ENCODE measurements at regions not wholly inside any gene's neighbourhood (a gene's known extent, or its start where the extent isn't known, plus 50 kb on each side); places are given as distances from the start of the nearest gene placed in this dataset.
"Not testable (repeated sequence)": the region's sequence is repeated elsewhere in the genome, so short reads cannot be mapped to it uniquely, and the experiment has no call there.

DNA sequence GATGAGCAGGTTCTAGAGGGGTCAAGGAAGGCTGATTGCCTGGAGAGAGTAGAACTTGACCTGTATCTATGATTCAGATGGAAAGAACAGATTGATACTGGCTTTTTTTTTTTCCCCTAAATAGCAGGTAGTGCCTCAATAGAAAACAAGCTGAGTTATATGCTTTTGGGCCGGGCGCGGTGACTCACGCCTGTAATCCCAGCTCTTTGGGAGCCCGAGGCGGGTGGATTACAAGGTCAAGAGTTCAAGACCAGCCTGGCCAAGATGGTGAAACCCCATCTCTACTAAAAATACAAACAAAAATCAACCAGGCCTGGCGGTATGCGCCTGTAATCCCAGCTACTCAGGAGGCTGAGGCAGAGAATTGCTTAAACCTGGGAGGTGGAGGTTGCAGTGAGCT, 186.1 kb downstream of the CEP135 start:
- TF ChIP-seq, protein P1, sequence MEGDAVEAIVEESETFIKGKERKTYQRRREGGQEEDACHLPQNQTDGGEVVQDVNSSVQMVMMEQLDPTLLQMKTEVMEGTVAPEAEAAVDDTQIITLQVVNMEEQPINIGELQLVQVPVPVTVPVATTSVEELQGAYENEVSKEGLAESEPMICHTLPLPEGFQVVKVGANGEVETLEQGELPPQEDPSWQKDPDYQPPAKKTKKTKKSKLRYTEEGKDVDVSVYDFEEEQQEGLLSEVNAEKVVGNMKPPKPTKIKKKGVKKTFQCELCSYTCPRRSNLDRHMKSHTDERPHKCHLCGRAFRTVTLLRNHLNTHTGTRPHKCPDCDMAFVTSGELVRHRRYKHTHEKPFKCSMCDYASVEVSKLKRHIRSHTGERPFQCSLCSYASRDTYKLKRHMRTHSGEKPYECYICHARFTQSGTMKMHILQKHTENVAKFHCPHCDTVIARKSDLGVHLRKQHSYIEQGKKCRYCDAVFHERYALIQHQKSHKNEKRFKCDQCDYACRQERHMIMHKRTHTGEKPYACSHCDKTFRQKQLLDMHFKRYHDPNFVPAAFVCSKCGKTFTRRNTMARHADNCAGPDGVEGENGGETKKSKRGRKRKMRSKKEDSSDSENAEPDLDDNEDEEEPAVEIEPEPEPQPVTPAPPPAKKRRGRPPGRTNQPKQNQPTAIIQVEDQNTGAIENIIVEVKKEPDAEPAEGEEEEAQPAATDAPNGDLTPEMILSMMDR (conservative IDR thresholded peaks at IDR 0.05) = not testable (repeated sequence)
- not testable (repeated sequence) for TF ChIP-seq EZH2 (IDR thresholded peaks at IDR 0.05; ENCODE audit: low read depth)
